HepG2 (cell line): ENCODE measurements at regions not wholly inside any gene's neighbourhood (a gene's known extent, or its start where the extent isn't known, plus 50 kb on each side); places are given as distances from the start of the nearest gene placed in this dataset.

ENCODE experiments used
- ATAC-seq: fragments of 200-7000 bp; cut with Tn5 transposase; 3 replicates; pipeline ENCODE4 v1.9.1; 2020; ENCODE audit warnings: mild to moderate bottlenecking, moderate library complexity
- BruUV-seq: library from RNA; stranded (reverse); fragments of 400-500 nt; replicated peaks from 2 replicates; lab custom pipeline; 2021; lab: Mats Ljungman, UMichigan
- CTCF ChIA-PET: fragments of 300-600 bp; formaldehyde crosslinking; extraction: SDS; loops from one replicate; lab custom pipeline; 2021; ENCODE audit warnings: low total read pairs, inconsistent platforms, low intra/inter-chr PET ratio; lab: Yijun Ruan, JAX
- POLR2A ChIA-PET: fragments of 350-600 bp; sonication (Branson Sonifier 250); formaldehyde crosslinking; loops from one replicate; lab custom pipeline; 2020; ENCODE audit warnings: antibody characterized with exemption, inconsistent platforms; lab: Yijun Ruan, JAX
- DNase-seq: peaks from one replicate; pipeline ENCODE4 v3.0.0-alpha.2; 2015; ENCODE audit warnings: low spot score
- FAIRE-seq: peaks from 3 replicates; lab custom pipeline; 2011; peaks lifted over from hg19 to GRCh38; lab: Jason Lieb, UNC
- H2AFZ ChIP-seq: one replicate; pipeline ENCODE4 v1.6.1; 2011; ENCODE audit warnings: low read length, inconsistent platforms
- H3K27ac ChIP-seq: fragments of 300-600 bp; 3 replicates; pipeline ENCODE4 v1.8.0; 2011; ENCODE audit warnings: mixed run types, mild to moderate bottlenecking, mixed read lengths, low read length, inconsistent platforms; ENCODE audit not compliant: insufficient read depth; ENCODE audit errors: extremely low read length
- H3K27me3 ChIP-seq, 2 experiments: fragments of 200-600 bp in 1 of 2; 2 replicates in 1 of 2; 3 replicates in 1 of 2; pipeline versions ENCODE4 v1.6.0 to v1.8.0; 2011; ENCODE audit warnings: low read length in 2 of 2, mild to moderate bottlenecking in 2 of 2, moderate library complexity in 2 of 2, inconsistent platforms in 1 of 2; ENCODE audit not compliant: insufficient read depth in 2 of 2, control insufficient read depth in 1 of 2
- H3K36me3 ChIP-seq, 2 experiments: fragments of 200-600 bp in 1 of 2; replicated peaks in 1 of 2; 2 replicates in 1 of 2; 3 replicates in 1 of 2; pipeline versions ENCODE4 v1.5.1 to v1.8.0; 2011; ENCODE audit warnings: low read length in 2 of 2, inconsistent platforms in 1 of 2; ENCODE audit not compliant: insufficient read depth in 2 of 2, control insufficient read depth in 1 of 2
- H3K4me1 ChIP-seq: 2 replicates; pipeline ENCODE4 v1.5.1; 2012; ENCODE audit warnings: low read length, inconsistent platforms; ENCODE audit not compliant: insufficient read depth
- H3K4me2 ChIP-seq: 2 replicates; pipeline ENCODE4 v1.6.0; 2011; ENCODE audit warnings: low read depth, low read length, inconsistent platforms
- H3K4me3 ChIP-seq, 3 experiments: fragments of 200-600 bp in 1 of 3; sonication (generic), shearing (Covaris generic) in 1 of 3; replicated peaks in 1 of 3; 2 replicates each; pipeline ENCODE4 v1.5.1; 2011 to 2016; ENCODE audit warnings: low read length in 3 of 3, inconsistent platforms in 2 of 3, low read depth in 2 of 3, mild to moderate bottlenecking in 2 of 3, control low read depth in 1 of 3, mixed read lengths in 1 of 3; ENCODE audit not compliant: insufficient read depth in 1 of 3
- H3K79me2 ChIP-seq: one replicate; pipeline ENCODE4 v1.6.1; 2011; ENCODE audit warnings: low read length, inconsistent platforms; ENCODE audit not compliant: insufficient read depth
- H3K9ac ChIP-seq: 2 replicates; pipeline ENCODE4 v1.6.0; 2011; ENCODE audit warnings: mild to moderate bottlenecking, low read depth, low read length, inconsistent platforms; ENCODE audit not compliant: insufficient read depth
- H3K9me3 ChIP-seq: 2 replicates; pipeline ENCODE4 v1.5.1; 2012; ENCODE audit warnings: mild to moderate bottlenecking, low read length
- H4K20me1 ChIP-seq: 2 replicates; pipeline ENCODE4 v1.6.0; 2011; ENCODE audit warnings: inconsistent platforms, mild to moderate bottlenecking, low read length, moderate library complexity; ENCODE audit not compliant: insufficient read depth
- GFI1 ChIP-seq: sonication (generic); formaldehyde crosslinking; IDR thresholded peaks from 2 replicates; pipeline ENCODE4 v1.5.0; 2020; ENCODE audit warnings: missing genetic modification reagents, mild to moderate bottlenecking, borderline replicate concordance
- MIXL1 ChIP-seq: IDR thresholded peaks from 2 replicates; pipeline ENCODE4 v1.6.1; 2016
- NRL ChIP-seq: sonication (generic); formaldehyde crosslinking; IDR thresholded peaks from 2 replicates; pipeline ENCODE4 v1.5.0; 2020; ENCODE audit warnings: missing genetic modification reagents, mild to moderate bottlenecking, moderate library complexity, borderline replicate concordance
- YEATS2 ChIP-seq: sonication (generic); formaldehyde crosslinking; IDR thresholded peaks from 2 replicates; pipeline ENCODE4 v1.4.0; 2020; ENCODE audit warnings: missing genetic modification reagents, borderline replicate concordance
- ZNF253 ChIP-seq: sonication (generic); formaldehyde crosslinking; IDR thresholded peaks from 2 replicates; pipeline ENCODE4 v1.8.0; 2022; ENCODE audit warnings: mild to moderate bottlenecking, missing genetic modification reagents, borderline replicate concordance
- ZNF441 ChIP-seq: sonication (generic); formaldehyde crosslinking; IDR thresholded peaks from 2 replicates; pipeline ENCODE4 v1.7.0; 2021; ENCODE audit warnings: missing genetic modification reagents, borderline replicate concordance
- ZNF589 ChIP-seq: sonication (generic); formaldehyde crosslinking; conservative IDR thresholded peaks from 2 replicates; pipeline ENCODE4 v1.8.0; 2022; ENCODE audit warnings: mild to moderate bottlenecking, moderate library complexity, missing genetic modification reagents
- WGBS: methylation state at CpG from one replicate; pipeline ENCODE4 v1.1.6; 2017; ENCODE audit warnings: low lambda C conversion rate; 5-methylcytosine and 5-hydroxymethylcytosine counted together
- in situ Hi-C: cut with HindIII; loops from 2 replicates; pipeline ENCODE4 v1.10.0; 2017; ENCODE audit warnings: low pct_unique_long_range_greater_than_20kb; ENCODE audit not compliant: extremely low pct_ligation_motif_present
- intact Hi-C: fragments of 100-400 bp; cut with micrococcal nuclease; formaldehyde crosslinking; loops from one replicate; pipeline ENCODE4 v1.10.0; 2022; ENCODE audit not compliant: unreplicated experiment
- TF ChIP-seq, protein P1 (sequence below): sonication (generic); formaldehyde crosslinking; IDR thresholded peaks from 2 replicates; pipeline ENCODE4 v1.9.0; 2021; ENCODE audit warnings: mild to moderate bottlenecking, missing genetic modification reagents
- TF ChIP-seq, protein P2 (sequence below): sonication (generic); formaldehyde crosslinking; IDR thresholded peaks from 2 replicates; pipeline ENCODE4 v1.8.0; 2022; ENCODE audit warnings: mild to moderate bottlenecking, missing genetic modification reagents, moderate library complexity

DNA sequence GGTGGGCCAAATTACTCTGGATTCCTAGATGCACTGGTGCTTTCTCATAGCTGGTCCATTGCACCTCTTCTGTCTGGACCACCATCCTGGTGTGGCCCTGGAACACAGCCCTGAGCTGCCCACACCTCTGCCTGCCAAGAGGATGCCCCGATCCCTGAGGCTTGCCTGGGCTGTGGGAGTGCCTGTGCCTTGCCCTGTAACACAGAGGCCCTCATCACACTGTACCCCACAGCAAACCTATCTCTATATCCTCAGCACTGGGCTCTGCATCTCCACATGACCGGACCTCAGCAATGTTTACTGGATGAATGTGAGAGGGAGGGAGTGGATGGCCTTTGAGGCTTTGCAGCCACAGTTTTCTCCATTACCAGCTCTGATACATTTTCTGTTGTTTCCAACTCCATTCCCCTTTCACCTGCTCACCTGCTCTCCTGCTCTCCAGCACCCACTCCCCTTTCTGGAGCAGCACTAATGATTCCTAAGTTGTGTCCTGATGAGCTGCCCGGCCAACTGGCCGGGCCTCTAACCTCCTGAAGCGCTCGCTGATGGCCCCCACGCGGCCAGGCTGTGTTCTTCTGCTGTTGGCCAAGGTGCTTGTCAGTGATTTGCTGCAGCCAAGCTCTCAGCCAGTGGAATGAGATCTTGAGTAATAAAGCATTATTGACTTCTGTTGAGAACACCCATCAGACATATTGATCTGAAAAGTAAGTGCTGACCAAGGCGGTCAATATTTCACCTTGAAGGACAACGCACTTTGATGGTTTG lies 232.6 kb downstream of the TEX29 start:
- DNase-seq (no peak), FAIRE-seq (no peak), ATAC-seq (peak; percentile 56; the same call in 2 of the 3 replicates)
- Histone ChIP-seq H3K9ac (no peak overlapping the region), H3K27me3 (peaks cover 1 to 18% of the 10 kb centered on the region in 2 experiments; a peak in 1 of 5 replicates), H3K4me2 (no peak overlapping the region), H3K27ac (no peak overlapping the region), H2AFZ (no peak overlapping the region), H3K4me1 (no peaks in the 10 kb centered on the region), H3K36me3 (no peaks in the 10 kb centered on the region), H4K20me1 (no peaks in the 10 kb centered on the region), H3K79me2 (no peaks in the 10 kb centered on the region), H3K4me3 (no peak overlapping the region), H3K9me3 (no peaks in the 10 kb centered on the region)
- 7% methylated on average over 10 of the region's 10 CpGs for WGBS
- BruUV-seq, result no TSS peak
- intact Hi-C loops (no loop called here), in situ Hi-C loops (no loop called here)
- CTCF ChIA-PET, result no interaction called here
- TF ChIP-seq NRL (CRISPR knock-in tag) (no peak), MIXL1 (CRISPR knock-in tag) (no peak), ZNF589 (CRISPR knock-in tag) (no peak), ZNF253 (no peak), ZNF441 (no peak), YEATS2 (CRISPR knock-in tag) (no peak), GFI1 (CRISPR knock-in tag) (no peak)
- TF ChIP-seq, protein P1, sequence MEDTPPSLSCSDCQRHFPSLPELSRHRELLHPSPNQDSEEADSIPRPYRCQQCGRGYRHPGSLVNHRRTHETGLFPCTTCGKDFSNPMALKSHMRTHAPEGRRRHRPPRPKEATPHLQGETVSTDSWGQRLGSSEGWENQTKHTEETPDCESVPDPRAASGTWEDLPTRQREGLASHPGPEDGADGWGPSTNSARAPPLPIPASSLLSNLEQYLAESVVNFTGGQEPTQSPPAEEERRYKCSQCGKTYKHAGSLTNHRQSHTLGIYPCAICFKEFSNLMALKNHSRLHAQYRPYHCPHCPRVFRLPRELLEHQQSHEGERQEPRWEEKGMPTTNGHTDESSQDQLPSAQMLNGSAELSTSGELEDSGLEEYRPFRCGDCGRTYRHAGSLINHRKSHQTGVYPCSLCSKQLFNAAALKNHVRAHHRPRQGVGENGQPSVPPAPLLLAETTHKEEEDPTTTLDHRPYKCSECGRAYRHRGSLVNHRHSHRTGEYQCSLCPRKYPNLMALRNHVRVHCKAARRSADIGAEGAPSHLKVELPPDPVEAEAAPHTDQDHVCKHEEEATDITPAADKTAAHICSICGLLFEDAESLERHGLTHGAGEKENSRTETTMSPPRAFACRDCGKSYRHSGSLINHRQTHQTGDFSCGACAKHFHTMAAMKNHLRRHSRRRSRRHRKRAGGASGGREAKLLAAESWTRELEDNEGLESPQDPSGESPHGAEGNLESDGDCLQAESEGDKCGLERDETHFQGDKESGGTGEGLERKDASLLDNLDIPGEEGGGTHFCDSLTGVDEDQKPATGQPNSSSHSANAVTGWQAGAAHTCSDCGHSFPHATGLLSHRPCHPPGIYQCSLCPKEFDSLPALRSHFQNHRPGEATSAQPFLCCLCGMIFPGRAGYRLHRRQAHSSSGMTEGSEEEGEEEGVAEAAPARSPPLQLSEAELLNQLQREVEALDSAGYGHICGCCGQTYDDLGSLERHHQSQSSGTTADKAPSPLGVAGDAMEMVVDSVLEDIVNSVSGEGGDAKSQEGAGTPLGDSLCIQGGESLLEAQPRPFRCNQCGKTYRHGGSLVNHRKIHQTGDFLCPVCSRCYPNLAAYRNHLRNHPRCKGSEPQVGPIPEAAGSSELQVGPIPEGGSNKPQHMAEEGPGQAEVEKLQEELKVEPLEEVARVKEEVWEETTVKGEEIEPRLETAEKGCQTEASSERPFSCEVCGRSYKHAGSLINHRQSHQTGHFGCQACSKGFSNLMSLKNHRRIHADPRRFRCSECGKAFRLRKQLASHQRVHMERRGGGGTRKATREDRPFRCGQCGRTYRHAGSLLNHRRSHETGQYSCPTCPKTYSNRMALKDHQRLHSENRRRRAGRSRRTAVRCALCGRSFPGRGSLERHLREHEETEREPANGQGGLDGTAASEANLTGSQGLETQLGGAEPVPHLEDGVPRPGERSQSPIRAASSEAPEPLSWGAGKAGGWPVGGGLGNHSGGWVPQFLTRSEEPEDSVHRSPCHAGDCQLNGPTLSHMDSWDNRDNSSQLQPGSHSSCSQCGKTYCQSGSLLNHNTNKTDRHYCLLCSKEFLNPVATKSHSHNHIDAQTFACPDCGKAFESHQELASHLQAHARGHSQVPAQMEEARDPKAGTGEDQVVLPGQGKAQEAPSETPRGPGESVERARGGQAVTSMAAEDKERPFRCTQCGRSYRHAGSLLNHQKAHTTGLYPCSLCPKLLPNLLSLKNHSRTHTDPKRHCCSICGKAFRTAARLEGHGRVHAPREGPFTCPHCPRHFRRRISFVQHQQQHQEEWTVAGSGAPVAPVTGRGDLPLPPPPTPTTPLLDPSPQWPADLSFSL (CRISPR knock-in tag), result no peak
- TF ChIP-seq, protein P2, sequence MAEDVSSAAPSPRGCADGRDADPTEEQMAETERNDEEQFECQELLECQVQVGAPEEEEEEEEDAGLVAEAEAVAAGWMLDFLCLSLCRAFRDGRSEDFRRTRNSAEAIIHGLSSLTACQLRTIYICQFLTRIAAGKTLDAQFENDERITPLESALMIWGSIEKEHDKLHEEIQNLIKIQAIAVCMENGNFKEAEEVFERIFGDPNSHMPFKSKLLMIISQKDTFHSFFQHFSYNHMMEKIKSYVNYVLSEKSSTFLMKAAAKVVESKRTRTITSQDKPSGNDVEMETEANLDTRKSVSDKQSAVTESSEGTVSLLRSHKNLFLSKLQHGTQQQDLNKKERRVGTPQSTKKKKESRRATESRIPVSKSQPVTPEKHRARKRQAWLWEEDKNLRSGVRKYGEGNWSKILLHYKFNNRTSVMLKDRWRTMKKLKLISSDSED, result no peak
- POLR2A ChIA-PET, result no interaction called here
